H9 (cell line): ENCODE measurements at regions not wholly inside any gene's neighbourhood (a gene's known extent, or its start where the extent isn't known, plus 50 kb on each side); places are given as distances from the start of the nearest gene placed in this dataset.

Experiments
- DNase-seq: peaks from one replicate; pipeline ENCODE4 v3.0.0-alpha.2; 2017
- H2AFZ ChIP-seq: one replicate; pipeline ENCODE4 v1.6.1; 2013; ENCODE audit warnings: mild to moderate bottlenecking, low read length, control low read depth, moderate library complexity
- H2AK5ac ChIP-seq: 2 replicates; pipeline ENCODE4 v1.6.1; 2013; ENCODE audit warnings: low read length, control low read depth, mixed read lengths; ENCODE audit not compliant: insufficient read length
- H2BK120ac ChIP-seq: one replicate; pipeline ENCODE4 v1.6.1; 2013; ENCODE audit warnings: low read depth, mild to moderate bottlenecking, low read length, control low read depth, inconsistent platforms; ENCODE audit not compliant: poor library complexity, severe bottlenecking
- H2BK12ac ChIP-seq: 2 replicates; pipeline ENCODE4 v1.6.1; 2013; ENCODE audit warnings: low read length, control low read depth, mixed read lengths, low read depth; ENCODE audit not compliant: insufficient read length
- H2BK15ac ChIP-seq: 2 replicates; pipeline ENCODE4 v1.6.1; 2013; ENCODE audit warnings: low read depth, low read length, control low read depth
- H2BK20ac ChIP-seq: one replicate; pipeline ENCODE4 v1.6.1; 2013; ENCODE audit warnings: low read depth, mild to moderate bottlenecking, low read length, control low read depth, inconsistent platforms; ENCODE audit not compliant: poor library complexity, severe bottlenecking
- H2BK5ac ChIP-seq: 2 replicates; pipeline ENCODE4 v1.6.1; 2013; ENCODE audit warnings: low read length, control low read depth, mixed read lengths; ENCODE audit not compliant: insufficient read length
- H3K14ac ChIP-seq: 2 replicates; pipeline ENCODE4 v1.6.1; 2013; ENCODE audit warnings: low read length, control low read depth; ENCODE audit not compliant: insufficient read depth
- H3K18ac ChIP-seq: 2 replicates; pipeline ENCODE4 v1.6.1; 2013; ENCODE audit warnings: low read depth, mild to moderate bottlenecking, mixed read lengths, low read length, control low read depth; ENCODE audit not compliant: insufficient read length
- H3K23ac ChIP-seq: 2 replicates; pipeline ENCODE4 v1.6.1; 2013; ENCODE audit warnings: low read length, control low read depth, mixed read lengths, low read depth; ENCODE audit not compliant: insufficient read length
- H3K23me2 ChIP-seq: 2 replicates; pipeline ENCODE4 v1.6.1; 2013; ENCODE audit warnings: low read depth, mild to moderate bottlenecking, mixed read lengths, low read length, control low read depth; ENCODE audit not compliant: insufficient read length, poor library complexity, severe bottlenecking
- H3K27ac ChIP-seq: 2 replicates; pipeline ENCODE4 v1.5.1; 2013; ENCODE audit warnings: low read length, control low read depth, mixed read lengths, low read depth; ENCODE audit not compliant: insufficient read length
- H3K27me3 ChIP-seq: 2 replicates; pipeline ENCODE4 v1.6.1; 2013; ENCODE audit warnings: low read length, control low read depth, inconsistent platforms; ENCODE audit not compliant: insufficient read depth
- H3K4ac ChIP-seq: 2 replicates; pipeline ENCODE4 v1.6.1; 2013; ENCODE audit warnings: low read depth, mild to moderate bottlenecking, control low read depth, inconsistent platforms, low read length, moderate library complexity
- H3K4me1 ChIP-seq: 2 replicates; pipeline ENCODE4 v1.6.1; 2013; ENCODE audit warnings: low read length, control low read depth, inconsistent platforms; ENCODE audit not compliant: insufficient read depth
- H3K4me2 ChIP-seq: 2 replicates; pipeline ENCODE4 v1.6.1; 2013; ENCODE audit warnings: low read length, control low read depth, mixed read lengths; ENCODE audit not compliant: insufficient read length, insufficient read depth
- H3K56ac ChIP-seq: 2 replicates; pipeline ENCODE4 v1.6.1; 2013; ENCODE audit warnings: low read depth, mild to moderate bottlenecking, mixed read lengths, low read length, control low read depth; ENCODE audit not compliant: insufficient read length
- H3K79me1 ChIP-seq: 2 replicates; pipeline ENCODE4 v1.6.1; 2013; ENCODE audit warnings: low read depth, mild to moderate bottlenecking, moderate library complexity, low read length, control low read depth, inconsistent platforms; ENCODE audit not compliant: insufficient read depth, poor library complexity, severe bottlenecking
- H3K79me2 ChIP-seq: 2 replicates; pipeline ENCODE4 v1.6.1; 2013; ENCODE audit warnings: low read length, control low read depth, inconsistent platforms; ENCODE audit not compliant: insufficient read depth
- H3K9ac ChIP-seq: 2 replicates; pipeline ENCODE4 v1.6.1; 2013; ENCODE audit warnings: low read length, control low read depth, mixed read lengths; ENCODE audit not compliant: insufficient read length; ENCODE audit errors: extremely low read depth
- H3K9me3 ChIP-seq: one replicate; pipeline ENCODE4 v1.6.1; 2013; ENCODE audit warnings: low read depth, low read length, inconsistent platforms; ENCODE audit not compliant: control insufficient read depth
- H3T11ph ChIP-seq: one replicate; pipeline ENCODE4 v1.6.1; 2013; ENCODE audit warnings: mild to moderate bottlenecking, low read length, control low read depth, inconsistent platforms
- H4K20me1 ChIP-seq: one replicate; pipeline ENCODE4 v1.6.1; 2013; ENCODE audit not compliant: control insufficient read depth, insufficient read length, insufficient read depth
- H4K5ac ChIP-seq: 2 replicates; pipeline ENCODE4 v1.6.1; 2013; ENCODE audit warnings: low read depth, mild to moderate bottlenecking, mixed read lengths, low read length, control low read depth; ENCODE audit not compliant: insufficient read length
- H4K8ac ChIP-seq: replicated peaks from 2 replicates; pipeline ENCODE4 v1.6.1; 2013; ENCODE audit warnings: low read length, control low read depth, mixed read lengths, low read depth; ENCODE audit not compliant: insufficient read length
- H4K91ac ChIP-seq: 2 replicates; pipeline ENCODE4 v1.6.1; 2013; ENCODE audit warnings: low read depth, mild to moderate bottlenecking, moderate library complexity, mixed read lengths, low read length, control low read depth; ENCODE audit not compliant: insufficient read length
- H3K27ac Mint-ChIP-seq, 3 experiments: 2 replicates in 2 of 3; 3 replicates in 1 of 3; pipeline ENCODE4 v1.8.0; 2020 to 2021; ENCODE audit warnings: mixed read lengths in 3 of 3, mild to moderate bottlenecking in 1 of 3, moderate library complexity in 1 of 3
- H3K27me3 Mint-ChIP-seq: 2 replicates; pipeline ENCODE4 v1.8.0; 2021; ENCODE audit warnings: low read depth, mild to moderate bottlenecking, moderate library complexity, mixed read lengths
- H3K36me3 Mint-ChIP-seq, 3 experiments: 2 replicates in 2 of 3; 3 replicates in 1 of 3; pipeline ENCODE4 v1.8.0; 2020 to 2021; ENCODE audit warnings: low read depth in 3 of 3, mixed read lengths in 3 of 3; ENCODE audit not compliant: insufficient read depth in 1 of 3
- H3K4me1 Mint-ChIP-seq, 2 experiments: 2 replicates each; pipeline ENCODE4 v1.8.0; 2020; ENCODE audit warnings: mixed read lengths in 2 of 2
- H3K4me3 Mint-ChIP-seq, 2 experiments: 2 replicates in 1 of 2; 3 replicates in 1 of 2; pipeline ENCODE4 v1.8.0; 2020 to 2021; ENCODE audit warnings: mild to moderate bottlenecking in 2 of 2, mixed read lengths in 2 of 2, moderate library complexity in 1 of 2
- H3K9me3 Mint-ChIP-seq, 2 experiments: 2 replicates in 1 of 2; 3 replicates in 1 of 2; pipeline ENCODE4 v1.8.0; 2020; ENCODE audit warnings: mild to moderate bottlenecking in 2 of 2, mixed read lengths in 2 of 2, moderate library complexity in 1 of 2
- CTCF ChIP-seq: fragments of 200-600 bp; sonication (generic); conservative IDR thresholded peaks from 3 replicates; pipeline ENCODE4 v1.8.0; 2021; ENCODE audit warnings: antibody characterized with exemption, mild to moderate bottlenecking
- WGBS: extraction: QIAGEN DNeasy Blood & Tissue Kit; methylation state at CpG from one replicate; pipeline ENCODE4 v1.1.7; 2013; ENCODE audit warnings: missing lambda C conversion rate, low lambda C conversion rate, mixed read lengths; ENCODE audit not compliant: insufficient read length; ENCODE audit errors: extremely low coverage; 5-methylcytosine and 5-hydroxymethylcytosine counted together

DNA sequence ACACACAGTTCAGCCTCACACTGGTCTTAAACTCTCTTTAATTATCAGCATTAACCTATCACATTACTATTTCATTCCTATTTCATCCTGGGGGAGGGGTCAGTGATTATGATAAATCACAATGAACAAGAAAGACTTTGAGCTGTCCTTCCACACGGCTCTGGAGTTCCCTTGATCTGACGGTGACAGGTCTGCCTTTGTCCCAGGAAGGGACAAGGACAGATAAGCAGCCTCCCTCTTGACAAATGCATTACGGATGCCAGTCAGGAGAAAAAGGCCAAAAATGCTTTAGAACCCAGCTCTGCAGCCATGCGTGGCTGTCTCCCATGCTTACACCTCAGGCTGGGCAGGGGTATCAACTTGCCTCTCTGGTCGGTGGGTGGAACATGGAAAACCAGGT lies 281.7 kb downstream of the BCL11A start:
- Histone ChIP-seq H3K9me3 (no peaks in the 10 kb centered on the region), H2BK15ac (no peak overlapping the region), H4K20me1 (no peaks in the 10 kb centered on the region), H3K14ac (no peak overlapping the region), H4K91ac (no peak overlapping the region), H3K27ac (no peak overlapping the region), H3K27me3 (no peaks in the 10 kb centered on the region), H3T11ph (no peak overlapping the region), H2BK20ac (no peak overlapping the region), H3K79me2 (no peaks in the 10 kb centered on the region), H3K23me2 (no peaks in the 10 kb centered on the region), H4K5ac (no peak overlapping the region), H3K9ac (no peak overlapping the region), H4K8ac (no peak overlapping the region), H2BK120ac (no peak overlapping the region), H2AK5ac (no peak overlapping the region), H3K79me1 (no peaks in the 10 kb centered on the region), H2BK5ac (no peak overlapping the region), H3K4me2 (no peak overlapping the region), H3K4me1 (no peaks in the 10 kb centered on the region), H3K56ac (no peak overlapping the region), H3K18ac (no peak overlapping the region), H2BK12ac (no peak overlapping the region), H3K4ac (no peak overlapping the region), H2AFZ (no peak overlapping the region), H3K23ac (no peak overlapping the region)
- WGBS, result no CpG with 5 or more reads among the region's 5 CpGs
- Mint-ChIP-seq H3K9me3 (peaks cover 8 to 14% of the 10 kb centered on the region in 2 experiments; a peak in 4 of 5 replicates), H3K4me1 (peaks cover 9 to 16% of the 10 kb centered on the region in 2 experiments; a peak in 3 of 4 replicates), H3K36me3 (peaks cover 0 to 5% (median 2%) of the 10 kb centered on the region in 3 experiments; a peak in 3 of 7 replicates), H3K4me3 (no peak overlapping the region), H3K27ac (no peak overlapping the region), H3K27me3 (peaks cover 17% of the 10 kb centered on the region)
- TF ChIP-seq CTCF, result no peak
- DNase-seq, result no peak
